BJ (cell line): ENCODE measurements at regions not wholly inside any gene's neighbourhood (a gene's known extent, or its start where the extent isn't known, plus 50 kb on each side); places are given as distances from the start of the nearest gene placed in this dataset.
"Not testable (repeated sequence)": the region's sequence is repeated elsewhere in the genome, so short reads cannot be mapped to it uniquely, and the experiment has no call there.

ENCODE experiments used
- CTCF ChIA-PET: fragments of 350-600 bp; formaldehyde crosslinking; extraction: SDS; loops from one replicate; lab custom pipeline; 2021; ENCODE audit warnings: antibody characterized with exemption, inconsistent platforms; lab: Yijun Ruan, JAX
- POLR2A ChIA-PET: fragments of 300-600 bp; sonication (Branson Sonifier 250); formaldehyde crosslinking; extraction: SDS; loops from one replicate; lab custom pipeline; 2021; ENCODE audit warnings: antibody characterized with exemption; lab: Charles Lee
- DNase-seq: peaks from one replicate; pipeline ENCODE4 v3.0.0-alpha.2; 2011; ENCODE audit warnings: low read depth
- H3K27me3 ChIP-seq: 2 replicates; pipeline ENCODE4 v1.6.0; 2011; ENCODE audit warnings: low read length; ENCODE audit not compliant: control insufficient read depth, insufficient read depth
- H3K36me3 ChIP-seq: 2 replicates; pipeline ENCODE4 v1.5.1; 2011; ENCODE audit warnings: low read length; ENCODE audit not compliant: control insufficient read depth, insufficient read depth
- H3K4me3 ChIP-seq: 2 replicates; pipeline ENCODE4 v1.5.1; 2011; ENCODE audit warnings: low read depth, mild to moderate bottlenecking, control low read depth, low read length
- CTCF ChIP-seq: IDR thresholded peaks from 2 replicates; pipeline ENCODE4 v1.5.1; 2011; ENCODE audit warnings: low read depth, mild to moderate bottlenecking, control low read depth, inconsistent platforms, low read length, moderate library complexity; ENCODE audit not compliant: insufficient read depth

- no peak for DNase-seq
- Histone ChIP-seq H3K4me3 (no peak overlapping the region), H3K27me3 (no peaks in the 10 kb centered on the region), H3K36me3 (no peaks in the 10 kb centered on the region)
- ChIA-PET POLR2A (no interaction called here), CTCF (no interaction called here)
- TF ChIP-seq CTCF: no peak
Measured at GRCh38 chr7:115572111-115572510, 458.5 kb downstream of the TFEC start.

GRCh38 chr7:115561335-115562110 is 469.0 kb downstream of the TFEC start:
- POLR2A ChIA-PET: no interaction called here
- no peak overlapping the region for H3K4me3 ChIP-seq
- CTCF ChIA-PET: interaction anchor here (0.6 to 1.3 kb wide), 5 partner anchors 14 to 694 kb away, joined by 3 to 6 read pairs (median 3); no protein-coding TSS in a partner anchor
- no peaks in the 10 kb centered on the region for H3K27me3 ChIP-seq
- peak; percentile 82 for DNase-seq
- H3K36me3 ChIP-seq: no peaks in the 10 kb centered on the region
- TF ChIP-seq CTCF: peak; percentile 44

GRCh38 chr7:115559877-115560276 is 470.7 kb downstream of the TFEC start:
- DNase-seq: no peak
- no peaks in the 10 kb centered on the region for H3K36me3 ChIP-seq
- CTCF ChIA-PET: interaction anchor here (1.0 kb wide), 1 partner anchor 56 kb away, joined by 3 read pairs; no protein-coding TSS in a partner anchor
- H3K27me3 ChIP-seq: no peaks in the 10 kb centered on the region
- no peak overlapping the region for H3K4me3 ChIP-seq
- no peak for TF ChIP-seq CTCF
- POLR2A ChIA-PET: no interaction called here

GRCh38 chr7:115558161-115558560 is 472.4 kb downstream of the TFEC start:
- Histone ChIP-seq H3K36me3 (no peaks in the 10 kb centered on the region), H3K4me3 (no peak overlapping the region), H3K27me3 (no peaks in the 10 kb centered on the region)
- POLR2A ChIA-PET: interaction anchor here (0.5 to 0.8 kb wide), 4 partner anchors 8 to 1224 kb away, joined by 3 to 4 read pairs (median 3); no protein-coding TSS in a partner anchor
- CTCF ChIA-PET: interaction anchor here (0.9 kb wide), 1 partner anchor 12 kb away, joined by 4 read pairs; no protein-coding TSS in a partner anchor
- TF ChIP-seq CTCF: no peak
- peak; percentile 60 for DNase-seq

- H3K4me3 ChIP-seq, DNase-seq, POLR2A ChIA-PET, H3K27me3 ChIP-seq, H3K36me3 ChIP-seq: not testable (repeated sequence)
- CTCF ChIA-PET: interaction anchor here (0.6 kb wide), 1 partner anchor 202 kb away, joined by 3 read pairs; no protein-coding TSS in a partner anchor
Measured at GRCh38 chr7:115557296-115557695, 473.3 kb downstream of the TFEC start.
